Stimulated activated naive CD8-positive, alpha-beta T cell treated with anti-CD3 and anti-CD28 coated beads, Interleukin-15, amount 100 ng/mL, for 72 hours (primary cell): ENCODE measurements at regions not wholly inside any gene's neighbourhood (a gene's known extent, or its start where the extent isn't known, plus 50 kb on each side); places are given as distances from the start of the nearest gene placed in this dataset.

Source experiments
- ATAC-seq: fragments of 150-1000 bp; cut with Tn5 transposase; 2 replicates; pipeline ENCODE4 v1.10.0; 2021; ENCODE audit warnings: mild to moderate bottlenecking, moderate library complexity
- DNase-seq, 2 donors: peaks; one replicate each; pipeline ENCODE4 v3.0.0; 2021 to 2022
- H3K27ac Mint-ChIP-seq, 2 donors: one replicate each; pipeline ENCODE4 v1.8.0; 2022; ENCODE audit warnings: mild to moderate bottlenecking in 2 of 2, mixed read lengths in 2 of 2, moderate library complexity in 2 of 2
- H3K27me3 Mint-ChIP-seq: one replicate; pipeline ENCODE4 v1.8.0; 2022; ENCODE audit warnings: mixed read lengths
- H3K4me1 Mint-ChIP-seq: one replicate; pipeline ENCODE4 v1.8.0; 2022; ENCODE audit warnings: mild to moderate bottlenecking, mixed read lengths
- H3K4me3 Mint-ChIP-seq, 2 donors: one replicate each; pipeline ENCODE4 v1.8.0; 2022; ENCODE audit warnings: mild to moderate bottlenecking in 2 of 2, mixed read lengths in 2 of 2, moderate library complexity in 1 of 2
- H3K9me3 Mint-ChIP-seq, 2 donors: one replicate each; pipeline ENCODE4 v1.8.0; 2022; ENCODE audit warnings: mixed read lengths in 2 of 2

GRCh38 chr3:99506-99905 is 97.1 kb upstream of the CHL1 start:
- Mint-ChIP-seq H3K27ac (no peak overlapping the region), H3K4me3 (no peak overlapping the region), H3K9me3 (no peaks in the 10 kb centered on the region), H3K4me1 (no peaks in the 10 kb centered on the region), H3K27me3 (no peaks in the 10 kb centered on the region)
- no peak for DNase-seq
- ATAC-seq = no peak

DNA sequence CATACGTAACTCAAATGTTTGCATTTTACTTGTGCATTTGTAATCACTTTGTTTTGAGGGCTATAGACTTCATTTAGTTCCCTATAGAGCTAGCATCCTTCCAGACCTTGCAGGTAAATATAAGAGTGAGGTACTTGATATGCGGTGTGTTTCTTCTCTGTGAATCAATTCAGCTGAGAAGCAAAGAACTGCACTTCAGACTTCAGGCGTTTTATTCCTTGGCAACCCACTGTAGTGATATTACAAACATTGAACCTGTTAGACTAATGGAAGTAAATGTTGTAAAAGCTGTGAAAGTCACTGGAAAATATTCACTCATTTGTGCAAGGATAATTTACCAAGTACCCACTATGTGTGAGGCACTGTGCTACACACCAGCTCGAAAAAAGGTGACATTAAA is 94.1 kb upstream of the CHL1 start:
- H3K27ac Mint-ChIP-seq = no peak overlapping the region
- ATAC-seq (no peak), DNase-seq (no peak)
- no peaks in the 10 kb centered on the region for H3K4me1 Mint-ChIP-seq
- no peaks in the 10 kb centered on the region for H3K9me3 Mint-ChIP-seq
- no peak overlapping the region for H3K4me3 Mint-ChIP-seq
- H3K27me3 Mint-ChIP-seq = no peaks in the 10 kb centered on the region

- no peak for DNase-seq
- no peak overlapping the region for H3K27ac Mint-ChIP-seq
- H3K4me3 Mint-ChIP-seq = no peak overlapping the region
- no peaks in the 10 kb centered on the region for H3K9me3 Mint-ChIP-seq
- H3K27me3 Mint-ChIP-seq = no peaks in the 10 kb centered on the region
- H3K4me1 Mint-ChIP-seq = no peaks in the 10 kb centered on the region
- ATAC-seq = no peak
Observed at GRCh38 chr3:103991-104390, 92.6 kb upstream of the CHL1 start.

GRCh38 chr3:105585-105984 is 91.0 kb upstream of the CHL1 start:
- ATAC-seq (no peak), DNase-seq (no peak)
- Mint-ChIP-seq H3K4me1 (no peaks in the 10 kb centered on the region), H3K9me3 (no peaks in the 10 kb centered on the region), H3K4me3 (no peak overlapping the region), H3K27ac (no peak overlapping the region), H3K27me3 (no peaks in the 10 kb centered on the region)

DNA sequence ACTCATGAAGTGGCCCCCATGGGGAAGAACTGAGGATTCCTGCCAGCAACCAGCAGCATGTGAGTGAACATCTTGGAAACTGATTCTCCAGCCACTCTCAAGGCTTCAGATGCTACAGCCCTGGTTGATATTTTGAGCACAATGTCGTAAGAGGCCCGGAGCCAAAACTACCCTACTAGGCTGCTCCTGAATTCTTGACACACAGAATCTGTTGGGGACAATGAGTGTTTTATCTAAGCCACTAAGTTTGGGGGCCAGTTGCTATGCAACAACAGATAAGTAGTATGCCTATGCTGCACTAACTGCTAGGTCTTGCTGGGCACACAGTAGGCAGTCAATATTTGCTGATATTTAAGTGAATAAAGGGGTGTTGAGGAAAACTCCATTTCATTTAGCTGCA is 89.9 kb upstream of the CHL1 start:
- DNase-seq (no peak), ATAC-seq (no peak)
- Mint-ChIP-seq H3K4me3 (no peak overlapping the region), H3K4me1 (no peaks in the 10 kb centered on the region), H3K9me3 (no peaks in the 10 kb centered on the region), H3K27me3 (no peaks in the 10 kb centered on the region), H3K27ac (no peak overlapping the region)

GRCh38 chr3:111143-112069 is 85.2 kb upstream of the CHL1 start:
- Mint-ChIP-seq H3K4me1 (no peaks in the 10 kb centered on the region), H3K9me3 (peaks cover 0 to 10% of the 10 kb centered on the region in 2 donors), H3K27ac (no peak overlapping the region), H3K27me3 (no peaks in the 10 kb centered on the region), H3K4me3 (no peak overlapping the region)
- ATAC-seq (no peak), DNase-seq (no peak)

- Mint-ChIP-seq H3K27ac (no peak overlapping the region), H3K9me3 (peaks cover 0 to 10% of the 10 kb centered on the region in 2 donors), H3K4me3 (no peak overlapping the region), H3K27me3 (no peaks in the 10 kb centered on the region), H3K4me1 (no peaks in the 10 kb centered on the region)
- DNase-seq (no peak), ATAC-seq (no peak)
Observed at GRCh38 chr3:112773-113172, 83.8 kb upstream of the CHL1 start.

GRCh38 chr3:118666-119065 is 77.9 kb upstream of the CHL1 start:
- Mint-ChIP-seq H3K27me3 (no peaks in the 10 kb centered on the region), H3K9me3 (peaks cover 0 to 3% of the 10 kb centered on the region in 2 donors), H3K4me3 (no peak overlapping the region), H3K27ac (no peak overlapping the region), H3K4me1 (no peaks in the 10 kb centered on the region)
- ATAC-seq (no peak), DNase-seq (no peak)

DNA sequence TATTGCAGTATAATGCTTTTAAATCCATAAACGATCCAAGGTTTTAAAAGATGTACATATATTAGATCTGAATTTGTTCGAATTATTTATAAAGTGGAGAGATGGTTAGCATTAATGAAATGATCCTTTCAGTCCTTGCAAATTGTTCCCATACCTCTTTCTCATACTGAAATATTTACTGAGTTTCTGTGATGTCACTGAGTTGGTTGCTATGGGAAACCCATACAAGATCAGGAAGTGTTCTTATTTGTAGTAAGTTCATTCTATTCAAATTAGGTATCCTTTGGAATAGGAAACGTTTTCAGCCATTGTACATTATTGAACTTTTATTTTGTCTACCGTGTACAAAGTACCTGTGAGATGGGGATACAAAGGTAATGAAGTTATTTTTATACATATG is 73.2 kb upstream of the CHL1 start:
- DNase-seq (no peak), ATAC-seq (no peak)
- no peaks in the 10 kb centered on the region for H3K4me1 Mint-ChIP-seq
- peaks cover 0 to 7% of the 10 kb centered on the region in 2 donors for H3K9me3 Mint-ChIP-seq
- no peak overlapping the region for H3K27ac Mint-ChIP-seq
- H3K27me3 Mint-ChIP-seq = no peaks in the 10 kb centered on the region
- H3K4me3 Mint-ChIP-seq = no peak overlapping the region

- ATAC-seq (no peak), DNase-seq (no peak)
- Mint-ChIP-seq H3K9me3 (peaks cover 0 to 7% of the 10 kb centered on the region in 2 donors), H3K27ac (peak overlapping the region in 1 of 2 donors; percentile 16), H3K27me3 (no peaks in the 10 kb centered on the region), H3K4me3 (no peak overlapping the region), H3K4me1 (no peaks in the 10 kb centered on the region)
Observed at GRCh38 chr3:124557-125179, 71.9 kb upstream of the CHL1 start.

- H3K4me1 Mint-ChIP-seq = no peaks in the 10 kb centered on the region
- DNase-seq (no peak), ATAC-seq (no peak)
- no peaks in the 10 kb centered on the region for H3K27me3 Mint-ChIP-seq
- peaks cover 0 to 7% of the 10 kb centered on the region in 2 donors for H3K9me3 Mint-ChIP-seq
- H3K4me3 Mint-ChIP-seq = no peak overlapping the region
- no peak overlapping the region for H3K27ac Mint-ChIP-seq
Observed at GRCh38 chr3:128515-129172, 67.9 kb upstream of the CHL1 start.

DNA sequence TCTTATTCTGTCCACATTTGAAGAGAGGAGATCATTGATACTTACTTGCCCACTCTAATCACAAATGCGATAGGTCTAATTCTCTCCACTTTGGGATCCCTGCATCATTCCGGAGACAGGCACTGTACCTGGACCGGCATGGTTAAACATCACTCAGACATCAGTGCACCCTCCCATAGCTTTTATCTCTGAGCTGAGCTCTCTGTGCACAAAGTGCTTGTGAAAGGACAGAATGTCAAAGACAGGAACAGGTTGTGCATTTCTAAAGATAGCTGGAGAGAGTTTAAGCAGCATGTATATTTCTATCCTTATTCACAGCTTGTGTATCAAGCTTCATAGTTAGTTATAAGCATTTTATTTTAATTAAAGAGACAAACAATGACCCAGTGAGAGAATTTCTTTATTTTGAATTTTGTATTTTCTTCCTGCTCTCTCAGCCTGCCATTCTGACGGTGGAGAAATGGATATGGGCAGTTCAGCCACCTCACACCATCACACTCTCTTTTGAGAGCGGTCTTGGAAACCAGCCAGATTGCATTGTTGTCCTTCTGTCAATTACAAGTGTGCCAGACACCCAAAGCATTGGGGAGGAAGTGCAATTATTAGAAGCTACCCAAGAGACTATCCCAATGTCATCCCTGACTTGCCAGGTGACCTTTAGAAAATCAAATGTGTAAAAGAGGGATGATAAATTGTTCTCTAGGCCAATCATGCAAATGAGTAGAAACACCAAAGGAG is 65.2 kb upstream of the CHL1 start:
- H3K4me3 Mint-ChIP-seq = no peak overlapping the region

GRCh38 chr3:132378-132777 is 64.2 kb upstream of the CHL1 start:
- Mint-ChIP-seq H3K4me3 (no peak overlapping the region), H3K4me1 (no peaks in the 10 kb centered on the region), H3K27me3 (no peaks in the 10 kb centered on the region), H3K9me3 (no peaks in the 10 kb centered on the region), H3K27ac (no peak overlapping the region)
- DNase-seq (no peak), ATAC-seq (no peak)

More for the DNA sequence above, 65.2 kb upstream of the CHL1 start:
- DNase-seq (no peak), ATAC-seq (no peak)
- H3K4me1 Mint-ChIP-seq = no peaks in the 10 kb centered on the region
- no peaks in the 10 kb centered on the region for H3K9me3 Mint-ChIP-seq
- H3K27ac Mint-ChIP-seq = no peak overlapping the region
- H3K27me3 Mint-ChIP-seq = no peaks in the 10 kb centered on the region

DNA sequence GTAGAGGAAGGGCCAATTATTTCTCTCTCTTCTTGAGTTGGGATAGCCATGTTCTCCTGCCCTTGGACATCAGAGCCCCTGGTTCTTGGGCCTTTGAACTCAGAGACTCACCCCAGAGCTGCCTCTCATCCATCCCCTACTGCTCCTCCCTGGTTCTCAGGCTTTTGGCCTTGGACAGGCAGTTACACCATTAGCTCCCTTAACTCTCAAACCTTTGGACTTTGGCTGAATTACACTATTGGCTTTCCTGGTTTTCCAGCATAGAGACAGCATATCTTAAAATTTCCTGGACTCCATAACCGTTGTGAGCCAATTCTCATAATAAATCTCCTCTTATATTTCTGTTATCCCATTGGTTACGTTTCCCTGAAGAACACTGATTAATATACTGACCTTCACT is 63.7 kb upstream of the CHL1 start:
- DNase-seq = no peak
- Mint-ChIP-seq H3K4me3 (no peak overlapping the region), H3K4me1 (no peaks in the 10 kb centered on the region), H3K9me3 (no peaks in the 10 kb centered on the region), H3K27ac (no peak overlapping the region), H3K27me3 (no peaks in the 10 kb centered on the region)
- no peak for ATAC-seq

GRCh38 chr3:140748-141330 is 55.7 kb upstream of the CHL1 start:
- H3K4me1 Mint-ChIP-seq = no peaks in the 10 kb centered on the region
- H3K27ac Mint-ChIP-seq = no peak overlapping the region
- no peaks in the 10 kb centered on the region for H3K27me3 Mint-ChIP-seq
- peaks cover 0 to 4% of the 10 kb centered on the region in 2 donors for H3K9me3 Mint-ChIP-seq
- DNase-seq = no peak
- no peak for ATAC-seq
- no peak overlapping the region for H3K4me3 Mint-ChIP-seq
